GM18520 (cell line): ENCODE measurements at regions not wholly inside any gene's neighbourhood (a gene's known extent, or its start where the extent isn't known, plus 50 kb on each side); places are given as distances from the start of the nearest gene placed in this dataset.
"Not testable (repeated sequence)": the region's sequence is repeated elsewhere in the genome, so short reads cannot be mapped to it uniquely, and the experiment has no call there.

Experiments used
- ATAC-seq: cut with Tn5 transposase; IDR thresholded peaks from one replicate; pipeline ENCODE4 v1.9.1; 2021; ENCODE audit not compliant: unreplicated experiment

DNA sequence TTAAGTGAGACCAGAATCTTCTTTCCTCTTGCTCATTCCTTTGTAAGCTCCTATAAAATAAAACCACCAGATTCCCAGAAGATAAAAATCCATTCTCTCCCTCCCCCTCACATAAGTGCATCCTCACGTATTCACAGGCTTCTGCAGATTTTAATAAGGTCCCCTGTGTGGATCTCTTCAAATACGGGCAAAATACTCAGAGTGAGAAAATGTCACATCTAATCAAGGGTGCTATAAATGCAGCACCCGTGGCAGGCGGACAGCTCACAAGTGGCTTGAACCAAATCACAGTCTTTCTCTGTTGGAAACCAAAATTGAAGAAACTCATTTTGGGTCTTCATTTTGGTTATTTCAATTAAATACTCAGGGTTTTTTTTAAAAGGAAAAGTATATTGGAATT, 212.9 kb upstream of the CMC1 start:
- no peak for ATAC-seq

DNA sequence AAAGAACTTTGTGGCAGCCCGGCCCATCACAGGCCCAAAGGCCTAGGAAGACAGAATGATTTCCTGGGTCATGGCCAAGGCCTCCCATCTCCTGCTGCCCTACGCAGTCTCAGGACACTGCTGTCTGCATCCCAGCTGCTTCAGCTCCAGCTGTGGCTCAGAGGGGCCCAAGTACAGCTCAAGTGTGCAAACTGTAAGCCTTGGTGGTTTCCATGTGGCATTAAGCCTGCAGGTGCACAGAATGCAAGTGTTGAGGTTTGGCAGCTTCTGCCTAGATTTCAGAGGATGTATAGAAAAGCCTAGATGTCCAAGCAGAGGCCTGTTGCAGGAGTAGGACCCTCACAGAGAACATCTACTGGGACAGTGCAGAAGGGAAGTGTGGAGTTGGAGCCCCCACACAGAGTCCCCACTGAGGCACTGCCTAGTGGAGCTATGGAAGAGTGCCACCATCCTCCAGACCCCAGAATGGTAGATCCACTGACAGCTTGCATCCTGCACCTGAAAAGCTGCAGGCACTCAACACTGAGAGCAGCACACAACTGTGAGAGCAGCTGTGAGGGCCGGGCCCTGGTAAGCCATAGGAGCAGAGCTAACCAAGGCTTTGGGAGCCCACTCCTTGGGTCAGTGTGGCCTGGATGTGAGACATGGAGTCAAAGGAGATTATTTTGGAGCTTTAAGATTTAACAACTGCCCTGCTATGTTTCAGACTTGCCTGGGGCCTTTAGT, 208.2 kb upstream of the CMC1 start:
- no peak for ATAC-seq

DNA sequence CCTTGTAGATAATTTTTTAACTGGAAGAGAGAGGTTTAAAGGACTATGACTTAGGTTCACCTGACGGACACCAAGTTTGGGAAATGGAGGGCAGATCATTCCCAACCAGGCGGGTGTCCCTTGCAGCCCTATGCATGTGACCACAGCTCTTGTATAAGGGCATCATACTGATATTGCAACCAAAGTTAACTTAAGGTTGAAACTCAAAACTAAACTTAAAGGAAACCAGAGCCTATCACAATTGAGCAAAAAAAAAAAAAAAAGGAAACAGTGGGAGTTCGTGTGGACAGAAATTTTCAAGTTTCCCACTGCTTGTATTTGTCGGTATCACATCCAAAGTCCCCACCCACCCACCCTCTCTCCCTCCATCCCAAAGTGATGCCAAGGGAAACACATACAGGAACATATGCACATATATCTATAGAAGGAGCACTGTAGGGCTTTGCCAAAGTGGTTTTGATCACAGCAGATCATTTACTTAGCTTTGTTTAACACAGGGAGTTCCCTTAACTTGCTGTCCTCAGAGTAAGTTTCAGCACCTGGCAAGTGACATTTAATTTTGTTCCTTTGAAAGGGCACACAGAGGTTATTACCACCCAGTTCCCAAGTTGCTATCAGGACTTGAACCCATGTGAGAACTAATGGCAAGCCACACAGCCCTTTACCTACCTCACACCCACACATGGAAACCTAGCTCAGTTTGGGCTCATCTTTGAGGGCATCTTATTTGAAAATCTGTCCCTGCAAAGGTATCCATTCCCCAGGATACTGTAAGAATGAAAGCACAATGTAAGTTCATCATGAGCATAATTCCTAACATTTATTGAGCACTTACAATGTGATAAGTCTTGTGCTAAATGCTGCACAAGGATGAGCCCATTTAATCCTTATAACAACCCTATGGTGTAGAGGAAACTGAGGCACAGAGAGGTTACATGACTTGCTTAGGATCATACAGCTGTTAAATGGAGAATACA, 204.5 kb upstream of the CMC1 start:
- no peak for ATAC-seq

DNA sequence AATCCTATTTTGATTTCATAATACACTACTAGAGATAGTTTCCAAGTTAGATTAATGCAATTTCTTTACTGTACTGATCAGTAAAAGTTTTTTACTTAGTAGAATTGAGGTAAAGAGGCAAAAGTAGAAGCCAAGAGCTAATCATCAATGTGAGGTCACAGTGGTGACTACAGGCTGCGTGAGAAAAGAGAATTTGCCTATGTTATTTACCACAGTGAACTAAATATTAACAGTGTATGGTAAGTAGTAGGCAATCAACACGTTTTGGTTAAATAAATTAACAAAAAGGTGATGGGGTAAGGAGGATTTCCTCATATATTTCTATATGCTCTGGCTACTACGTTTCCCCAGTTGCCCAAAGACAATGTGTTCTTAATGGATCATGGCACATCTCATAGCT, 202.2 kb upstream of the CMC1 start:
- peak; percentile 54 for ATAC-seq

DNA sequence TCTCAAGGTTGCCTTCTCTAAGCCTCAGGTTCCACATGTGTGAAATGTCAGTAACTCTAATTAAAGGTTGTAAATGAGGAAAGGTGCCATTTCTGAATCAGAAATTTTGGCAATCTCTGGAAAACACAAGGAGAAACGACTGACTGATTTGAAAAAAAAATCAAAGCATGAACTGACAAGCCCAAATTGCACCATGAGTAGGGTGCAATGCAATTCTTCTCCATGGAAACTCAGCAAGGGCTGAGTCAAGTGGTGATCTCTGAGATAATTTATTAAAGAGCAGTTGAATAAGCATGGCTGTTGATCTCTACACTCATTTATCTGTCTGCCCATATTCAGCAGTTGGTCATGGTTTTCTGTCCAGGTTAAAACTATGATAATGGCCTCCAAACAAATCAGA, 201.6 kb upstream of the CMC1 start:
- no peak for ATAC-seq

DNA sequence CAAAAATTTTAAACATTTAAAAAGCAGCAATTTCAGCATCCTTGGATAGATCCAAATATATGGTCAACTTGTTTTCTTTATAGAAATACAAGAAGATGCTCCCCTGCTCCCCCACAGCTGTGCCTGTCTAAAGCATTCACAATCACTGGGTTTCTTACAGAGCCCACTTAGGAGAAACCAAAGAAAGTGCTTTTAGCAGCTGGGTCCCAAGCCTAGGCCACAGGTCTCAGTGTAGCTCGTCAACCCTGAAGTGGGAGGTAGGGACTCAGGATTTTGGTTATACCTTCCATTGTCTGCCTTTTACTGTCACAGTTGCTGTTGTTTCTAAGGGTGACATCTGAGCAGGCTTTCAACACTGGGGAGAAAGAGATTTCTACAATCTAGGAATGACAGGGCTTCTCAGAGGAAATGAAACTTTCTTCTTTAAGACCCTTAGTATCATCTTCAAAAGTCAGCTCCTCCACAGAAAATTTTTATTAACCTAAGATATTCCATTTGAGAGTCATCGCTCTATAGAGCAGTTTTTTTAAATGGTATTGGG, 199.3 kb upstream of the CMC1 start:
- no peak for ATAC-seq

DNA sequence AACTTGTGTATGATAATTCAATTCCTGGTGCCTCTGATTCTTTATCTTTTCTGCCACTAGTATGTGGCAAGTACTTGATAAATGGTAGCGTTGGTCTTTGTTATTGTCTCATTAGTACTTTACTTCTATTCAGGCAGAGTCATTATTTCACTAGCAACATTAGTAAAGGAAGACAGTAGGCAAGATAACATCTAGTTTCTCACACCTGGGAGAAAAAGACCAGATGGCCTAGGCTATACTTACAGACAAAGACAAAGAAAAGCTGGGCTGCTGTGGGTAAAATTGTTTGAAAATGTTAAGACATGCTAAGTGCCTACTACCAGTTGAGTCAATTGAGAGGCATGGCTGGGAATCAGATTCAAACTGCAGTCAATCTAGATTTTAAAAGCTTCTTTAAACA, 198.7 kb upstream of the CMC1 start:
- ATAC-seq, result no peak

- ATAC-seq, result no peak
Observed at GRCh38 chr3:28050120-28050519, 191.3 kb upstream of the CMC1 start.

DNA sequence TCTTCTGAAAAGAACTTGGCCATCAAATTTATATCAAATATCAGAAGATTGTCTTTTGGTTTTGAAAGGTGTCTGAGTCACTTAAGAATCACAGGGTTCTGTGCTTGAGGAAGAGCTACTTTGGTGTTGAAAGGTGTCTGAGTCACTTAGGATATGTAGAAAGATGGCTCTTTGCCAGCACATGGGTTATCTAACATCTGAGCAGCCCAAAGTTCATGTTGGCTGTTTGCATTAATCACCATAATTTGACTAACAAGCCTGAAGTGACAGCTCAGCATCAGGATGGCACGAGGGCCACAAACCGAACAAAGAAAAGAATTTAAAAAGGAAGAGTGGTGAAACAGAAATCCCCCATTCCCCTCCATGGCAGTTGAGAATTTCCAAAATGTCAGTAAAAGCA, 190.5 kb upstream of the CMC1 start:
- no peak for ATAC-seq

GRCh38 chr3:28053759-28054158, 187.7 kb upstream of the CMC1 start:
- no peak for ATAC-seq

DNA sequence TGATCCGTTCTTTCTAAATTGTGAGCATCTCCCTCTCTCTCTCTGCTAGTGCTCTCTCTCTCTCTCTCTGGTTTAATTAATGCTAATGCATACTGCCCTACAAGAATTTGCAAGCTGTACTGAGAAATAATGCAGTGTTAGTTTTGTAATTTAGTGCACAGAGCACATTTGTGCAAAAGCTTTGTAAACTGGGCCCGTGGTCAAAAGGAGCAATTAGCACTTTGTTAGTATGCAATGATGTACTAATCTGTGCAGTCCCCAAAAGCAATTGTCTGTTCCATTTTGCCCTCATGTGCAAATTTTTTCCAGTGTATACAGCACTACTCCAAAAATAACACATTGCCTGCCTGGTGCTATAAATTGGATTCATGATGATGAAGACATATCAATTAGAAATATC, 184.6 kb upstream of the CMC1 start:
- ATAC-seq, result no peak

- no peak for ATAC-seq
Observed at GRCh38 chr3:28057539-28057938, 183.9 kb upstream of the CMC1 start.

- ATAC-seq, result not testable (repeated sequence)
Observed at GRCh38 chr3:28059199-28059598, 182.2 kb upstream of the CMC1 start.

DNA sequence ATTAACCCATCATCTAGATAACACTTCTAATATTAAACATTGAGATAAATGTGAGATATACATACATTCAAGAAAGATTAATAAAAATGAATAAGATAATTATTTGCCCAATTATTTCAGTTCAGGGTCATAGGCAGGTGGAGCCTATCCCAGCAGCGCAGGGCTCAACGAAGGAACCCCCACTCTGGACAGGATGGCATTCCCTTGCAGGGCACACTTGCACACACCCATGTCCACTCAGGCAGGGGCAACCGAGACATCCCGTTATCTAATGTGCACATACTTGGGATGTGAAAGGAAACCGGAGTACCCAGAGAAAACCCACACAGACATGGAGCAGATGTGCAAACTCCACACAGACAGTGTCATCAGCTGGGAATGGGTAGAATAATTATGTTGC, 175.4 kb upstream of the CMC1 start:
- no peak for ATAC-seq

DNA sequence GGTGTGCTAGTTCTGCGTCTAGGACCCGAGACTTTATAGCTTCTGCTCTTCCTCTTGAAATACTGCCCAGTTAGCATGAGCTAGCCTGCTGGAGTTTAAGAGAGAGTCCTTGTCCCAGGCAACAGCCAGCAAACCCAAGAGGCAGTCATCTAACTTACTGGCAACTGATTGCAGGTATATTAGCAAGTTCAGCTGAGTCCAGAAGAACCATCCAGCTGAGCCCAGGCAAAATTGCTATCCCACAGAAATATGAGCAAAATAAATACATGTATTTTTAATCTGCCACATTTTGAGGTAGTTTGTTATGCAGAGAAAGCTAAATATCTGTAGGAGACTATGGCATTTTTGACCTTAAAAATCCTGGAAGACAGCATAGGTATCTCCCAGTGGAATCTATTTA, 174.4 kb upstream of the CMC1 start:
- no peak for ATAC-seq

DNA sequence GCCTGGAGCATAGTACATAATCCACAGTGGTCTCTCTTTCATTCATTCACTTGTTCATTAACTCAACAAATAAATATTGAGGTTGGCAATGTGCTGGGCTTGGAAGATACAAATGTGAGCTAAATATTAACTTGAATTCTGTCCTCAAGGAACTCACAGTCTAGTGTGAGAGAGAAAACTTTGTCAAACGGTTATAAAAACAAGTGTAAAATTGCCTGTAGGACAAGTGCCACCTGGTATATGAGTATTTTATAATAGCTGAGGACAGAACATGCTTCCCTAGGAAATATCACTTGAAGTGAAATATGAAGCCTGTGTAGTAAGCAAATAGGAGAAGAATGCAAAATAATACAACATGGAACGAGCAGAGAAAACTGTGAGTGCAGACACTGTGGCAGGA, 173.1 kb upstream of the CMC1 start:
- no peak for ATAC-seq

GRCh38 chr3:28069438-28069837, 172.0 kb upstream of the CMC1 start:
- no peak for ATAC-seq

- no peak for ATAC-seq
Observed at GRCh38 chr3:28076246-28076645, 165.2 kb upstream of the CMC1 start.

DNA sequence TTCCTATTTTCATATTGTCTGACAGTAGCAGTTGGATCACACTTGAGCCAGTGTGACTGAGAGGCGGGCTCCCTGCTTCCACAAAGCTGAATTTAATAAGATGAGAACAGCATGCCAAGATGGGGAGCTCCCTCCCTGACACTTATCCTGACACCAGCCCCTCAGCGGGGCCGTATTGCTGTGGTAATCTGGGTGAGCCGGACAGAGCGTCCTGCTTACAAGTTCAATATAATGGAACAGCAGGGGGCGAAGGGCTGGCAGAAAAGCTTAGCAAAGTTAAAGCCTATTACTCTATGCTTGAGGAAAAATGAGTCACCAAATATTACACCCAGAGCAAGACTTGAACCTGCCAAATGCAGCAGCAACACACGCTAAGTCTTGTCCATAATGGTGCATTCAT, 163.8 kb upstream of the CMC1 start:
- ATAC-seq, result no peak

- ATAC-seq, result no peak
Observed at GRCh38 chr3:28078536-28078935, 162.9 kb upstream of the CMC1 start.

- ATAC-seq, result no peak
Observed at GRCh38 chr3:28080716-28081115, 160.7 kb upstream of the CMC1 start.

- ATAC-seq, result peak; percentile 82
Observed at GRCh38 chr3:28081533-28081947, 159.9 kb upstream of the CMC1 start.
